Neuronal stem cell (in vitro differentiated cells): ENCODE measurements at regions not wholly inside any gene's neighbourhood (a gene's known extent, or its start where the extent isn't known, plus 50 kb on each side); places are given as distances from the start of the nearest gene placed in this dataset.
"Not testable (repeated sequence)": the region's sequence is repeated elsewhere in the genome, so short reads cannot be mapped to it uniquely, and the experiment has no call there.

Experiments used
- DNase-seq: peaks from one replicate; pipeline ENCODE4 v3.0.0-alpha.2; 2013; ENCODE audit warnings: low spot score
- H2AFZ ChIP-seq: one replicate; pipeline ENCODE4 v1.6.1; 2013; ENCODE audit warnings: mild to moderate bottlenecking, low read length, inconsistent platforms
- H2AK5ac ChIP-seq: 2 replicates; pipeline ENCODE4 v1.6.1; 2013; ENCODE audit warnings: low read depth, mild to moderate bottlenecking, inconsistent platforms, low read length, moderate library complexity, mixed read lengths
- H2BK120ac ChIP-seq: 2 replicates; pipeline ENCODE4 v1.6.1; 2013; ENCODE audit warnings: low read depth, mild to moderate bottlenecking, inconsistent platforms, low read length, moderate library complexity, mixed read lengths
- H2BK12ac ChIP-seq: one replicate; pipeline ENCODE4 v1.6.1; 2013; ENCODE audit warnings: low read length, inconsistent platforms
- H2BK15ac ChIP-seq: 2 replicates; pipeline ENCODE4 v1.6.1; 2013; ENCODE audit warnings: mild to moderate bottlenecking, low read length, inconsistent platforms, mixed read lengths
- H2BK5ac ChIP-seq: one replicate; pipeline ENCODE4 v1.6.1; 2013; ENCODE audit warnings: inconsistent platforms, mild to moderate bottlenecking, low read length, moderate library complexity
- H3K14ac ChIP-seq: one replicate; pipeline ENCODE4 v1.6.1; 2013; ENCODE audit warnings: low read length, inconsistent platforms
- H3K18ac ChIP-seq: 2 replicates; pipeline ENCODE4 v1.6.1; 2013; ENCODE audit warnings: low read length, inconsistent platforms
- H3K23ac ChIP-seq: 2 replicates; pipeline ENCODE4 v1.6.1; 2013; ENCODE audit warnings: low read depth, mild to moderate bottlenecking, mixed read lengths, low read length, inconsistent platforms; ENCODE audit not compliant: poor library complexity
- H3K27ac ChIP-seq: replicated peaks from 3 replicates; pipeline ENCODE4 v1.5.1; 2013; ENCODE audit warnings: low read length, inconsistent platforms
- H3K27me3 ChIP-seq, 3 experiments: 2 replicates each; pipeline ENCODE4 v1.6.1; 2013; ENCODE audit warnings: low read length in 3 of 3, mild to moderate bottlenecking in 2 of 3, inconsistent platforms in 1 of 3, low read depth in 1 of 3, mixed read lengths in 1 of 3, moderate library complexity in 1 of 3; ENCODE audit not compliant: control insufficient read depth in 3 of 3, insufficient read depth in 3 of 3
- H3K36me3 ChIP-seq, 2 donors: replicated peaks in 1 of 2; 2 replicates each; pipeline ENCODE4 v1.6.1; 2013; ENCODE audit warnings: low read length in 2 of 2; ENCODE audit not compliant: control insufficient read depth in 2 of 2, insufficient read depth in 2 of 2
- H3K4ac ChIP-seq: 2 replicates; pipeline ENCODE4 v1.6.1; 2013; ENCODE audit warnings: inconsistent platforms, mild to moderate bottlenecking, low read length, moderate library complexity
- H3K4me1 ChIP-seq, 2 donors: 1 replicate in 1 of 2; 2 replicates in 1 of 2; pipeline ENCODE4 v1.6.1; 2013; ENCODE audit warnings: low read length in 2 of 2, low read depth in 1 of 2; ENCODE audit not compliant: control insufficient read depth in 2 of 2, insufficient read depth in 1 of 2
- H3K4me2 ChIP-seq: one replicate; pipeline ENCODE4 v1.6.1; 2013; ENCODE audit warnings: mild to moderate bottlenecking, low read length, inconsistent platforms; ENCODE audit not compliant: insufficient read depth, poor library complexity, severe bottlenecking
- H3K4me3 ChIP-seq, 2 donors: 2 replicates each; pipeline ENCODE4 v1.5.1; 2013; ENCODE audit warnings: low read length in 2 of 2, mild to moderate bottlenecking in 2 of 2, inconsistent platforms in 1 of 2, moderate library complexity in 1 of 2
- H3K79me1 ChIP-seq: one replicate; pipeline ENCODE4 v1.6.1; 2013; ENCODE audit warnings: low read depth, mild to moderate bottlenecking, inconsistent platforms, low read length, moderate library complexity
- H3K9ac ChIP-seq: one replicate; pipeline ENCODE4 v1.6.1; 2013; ENCODE audit warnings: mild to moderate bottlenecking, low read depth, low read length, inconsistent platforms; ENCODE audit not compliant: poor library complexity
- H3K9me3 ChIP-seq, 2 donors: replicated peaks in 1 of 2; 2 replicates each; pipeline versions ENCODE3 to v1.6.1; 2013; ENCODE audit warnings: low read length in 2 of 2, mild to moderate bottlenecking in 2 of 2, inconsistent platforms in 1 of 2, low read depth in 1 of 2, mixed read lengths in 1 of 2, moderate library complexity in 1 of 2; ENCODE audit not compliant: control insufficient read depth in 2 of 2, insufficient read depth in 1 of 2
- H4K8ac ChIP-seq: one replicate; pipeline ENCODE4 v1.6.1; 2013; ENCODE audit warnings: low read depth, mild to moderate bottlenecking, inconsistent platforms, low read length, moderate library complexity
- H4K91ac ChIP-seq: one replicate; pipeline ENCODE4 v1.6.1; 2013; ENCODE audit warnings: low read length, low read depth, mild to moderate bottlenecking, inconsistent platforms; ENCODE audit not compliant: poor library complexity
- WGBS, 2 donors: extraction: QIAGEN DNeasy Blood & Tissue Kit; methylation state at CpG; one replicate each; pipeline ENCODE4 v1.1.7; 2013; ENCODE audit warnings: missing lambda C conversion rate in 2 of 2, mixed read lengths in 1 of 2; ENCODE audit not compliant: insufficient read length in 2 of 2, insufficient replicate concordance in 1 of 2; ENCODE audit errors: extremely low coverage in 2 of 2; 5-methylcytosine and 5-hydroxymethylcytosine counted together

- H2AK5ac ChIP-seq, DNase-seq: not testable (repeated sequence)
Measured at GRCh38 chr9:23991874-23992273, 165.8 kb upstream of the ELAVL2 start.

GRCh38 chr9:23979491-23979890 lies 153.5 kb upstream of the ELAVL2 start:
- Histone ChIP-seq H3K4me1 (no peaks in the 10 kb centered on the region), H2BK5ac (no peak overlapping the region), H3K27me3 (no peaks in the 10 kb centered on the region), H3K23ac (no peak overlapping the region), H3K27ac (no peak overlapping the region), H3K9me3 (no peaks in the 10 kb centered on the region), H3K4me3 (no peak overlapping the region), H3K4me2 (no peak overlapping the region), H3K14ac (no peak overlapping the region), H2BK12ac (no peak overlapping the region), H4K91ac (no peak overlapping the region), H3K36me3 (no peaks in the 10 kb centered on the region), H4K8ac (no peak overlapping the region), H3K79me1 (no peaks in the 10 kb centered on the region), H2AK5ac (no peak overlapping the region), H3K18ac (no peak overlapping the region), H2BK15ac (no peak overlapping the region), H2BK120ac (no peak overlapping the region), H3K4ac (no peak overlapping the region), H2AFZ (no peak overlapping the region), H3K9ac (no peak overlapping the region)
- no peak for DNase-seq
- no CpG with 5 or more reads among the region's 1 CpG for WGBS, 2 donors

More at GRCh38 chr9:23991874-23992273, 165.8 kb upstream of the ELAVL2 start:
- H3K27me3 ChIP-seq, H2BK5ac ChIP-seq, H3K23ac ChIP-seq, H4K91ac ChIP-seq, H3K79me1 ChIP-seq, H2BK12ac ChIP-seq, H2AFZ ChIP-seq, H3K4ac ChIP-seq, H3K4me1 ChIP-seq, H3K9ac ChIP-seq, H2BK120ac ChIP-seq, H4K8ac ChIP-seq, H3K27ac ChIP-seq, H3K4me3 ChIP-seq, H3K14ac ChIP-seq, H3K4me2 ChIP-seq, H3K36me3 ChIP-seq, H2BK15ac ChIP-seq, H3K9me3 ChIP-seq: not testable (repeated sequence)
- no CpG with 5 or more reads among the region's 7 CpGs for WGBS, 2 donors
- H3K18ac ChIP-seq: peak overlapping the region; percentile 80

DNA sequence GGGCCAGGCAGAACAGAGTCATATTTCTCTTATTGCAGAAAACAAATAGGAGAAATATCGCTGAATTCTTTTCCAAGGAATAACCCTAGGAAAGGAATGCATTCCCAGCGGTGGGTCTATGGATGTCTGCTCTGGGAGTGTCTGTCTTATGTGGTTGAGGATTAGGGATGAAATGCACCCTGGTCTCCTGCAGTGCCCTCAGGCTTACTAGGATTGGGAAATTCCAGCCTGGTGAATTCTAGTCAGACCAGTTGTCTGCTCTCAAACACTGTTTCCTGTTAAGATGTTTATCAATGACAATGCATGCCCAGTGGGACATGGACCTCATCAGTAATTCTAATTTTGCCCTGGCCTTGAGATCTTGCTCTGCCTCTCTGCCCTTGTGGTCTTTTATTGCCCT lies 136.1 kb upstream of the ELAVL2 start:
- Histone ChIP-seq H2BK5ac (no peak overlapping the region), H4K91ac (no peak overlapping the region), H2AK5ac (no peak overlapping the region), H3K14ac (no peak overlapping the region), H2AFZ (no peak overlapping the region), H3K79me1 (no peaks in the 10 kb centered on the region), H3K4me3 (no peak overlapping the region), H3K18ac (no peak overlapping the region), H3K27ac (no peak overlapping the region), H3K9me3 (peaks cover 0 to 3% of the 10 kb centered on the region in 2 donors), H3K4me2 (no peak overlapping the region), H4K8ac (no peak overlapping the region), H3K9ac (no peak overlapping the region), H3K4ac (no peak overlapping the region), H3K4me1 (no peaks in the 10 kb centered on the region), H3K23ac (no peak overlapping the region), H2BK120ac (no peak overlapping the region), H3K27me3 (no peaks in the 10 kb centered on the region), H2BK15ac (no peak overlapping the region), H3K36me3 (no peaks in the 10 kb centered on the region), H2BK12ac (no peak overlapping the region)
- DNase-seq: no peak
- WGBS, 2 donors: no CpG with 5 or more reads among the region's 2 CpGs

GRCh38 chr9:23945897-23946296 lies 119.9 kb upstream of the ELAVL2 start:
- Histone ChIP-seq H3K27ac (no peak overlapping the region), H2BK12ac (no peak overlapping the region), H3K14ac (no peak overlapping the region), H3K23ac (no peak overlapping the region), H3K4ac (no peak overlapping the region), H3K4me2 (no peak overlapping the region), H2AK5ac (no peak overlapping the region), H4K91ac (no peak overlapping the region), H4K8ac (no peak overlapping the region), H2BK120ac (no peak overlapping the region), H3K27me3 (no peaks in the 10 kb centered on the region), H3K18ac (no peak overlapping the region), H3K9ac (no peak overlapping the region), H2AFZ (no peak overlapping the region), H2BK15ac (no peak overlapping the region), H2BK5ac (no peak overlapping the region), H3K79me1 (no peaks in the 10 kb centered on the region), H3K36me3 (no peaks in the 10 kb centered on the region), H3K4me1 (no peaks in the 10 kb centered on the region), H3K9me3 (peaks cover 4 to 26% of the 10 kb centered on the region in 2 donors), H3K4me3 (no peak overlapping the region)
- WGBS, 2 donors: no CpG with 5 or more reads among the region's 6 CpGs
- DNase-seq: no peak
